ENCODE measurements at regions not wholly inside any gene's neighbourhood (a gene's known extent, or its start where the extent isn't known, plus 50 kb on each side); places are given as distances from the start of the nearest gene placed in this dataset.

GRCh38 chr12:127381681-127382080 is 885.3 kb upstream of the TMEM132C start:
- in situ Hi-C loops (cut with MboI) (loop anchor here (10.0 kb wide), 1 partner anchor 1307 kb away; no protein-coding TSS in a partner anchor), intact Hi-C loops (cut with micrococcal nuclease; ENCODE audit: unreplicated experiment) (loop anchor here (1.0 to 2.0 kb wide), 2 partner anchors 273 to 1312 kb away; no protein-coding TSS in a partner anchor)
- H3K27ac ChIP-seq (ENCODE audit: control insufficient read depth, insufficient read depth): no peak overlapping the region
- no peak overlapping the region for H3K9ac ChIP-seq (ENCODE audit: control insufficient read depth, insufficient read depth, low read length)
- no peak overlapping the region for H3K4me3 ChIP-seq
- TF ChIP-seq MXI1 (IDR thresholded peaks at IDR 0.05; ENCODE audit: low read depth, low read length): no peak
- no peak for TF ChIP-seq RCOR1 (conservative IDR thresholded peaks at IDR 0.05; ENCODE audit: low read depth, low read length)
- TF ChIP-seq ZNF274 (IDR thresholded peaks at IDR 0.05; ENCODE audit: insufficient read depth, insufficient read length): no peak
- ChIA-PET SMC1A (ENCODE audit: uncharacterized antibody, unreplicated experiment) (interaction anchor here (0.6 to 1.9 kb wide), 5 partner anchors 40 to 598 kb away, joined by 3 to 4 read pairs (median 4); no protein-coding TSS in a partner anchor), CTCF (interaction anchor here (0.5 to 3.4 kb wide), 21 partner anchors 9 to 1852 kb away, joined by 3 to 26 read pairs (median 4); no protein-coding TSS in a partner anchor), RAD21 (ENCODE audit: unreplicated experiment) (interaction anchor here (1.1 to 1.5 kb wide), 4 partner anchors 13 to 456 kb away, joined by 3 to 9 read pairs (median 5); no protein-coding TSS in a partner anchor), POLR2A (no interaction called here)
- no peaks in the 10 kb centered on the region for H3K27me3 ChIP-seq (replicated peaks in 1 of 2; ENCODE audit: control insufficient read depth in 2 of 2, insufficient read depth in 2 of 2, low read length in 1 of 2)
- FAIRE-seq (no peak), DNase-seq (ENCODE audit: low read depth, low spot score) (no peak), ATAC-seq (no peak)
- BruUV-seq (replicated peaks): no TSS peak
- H2AFZ ChIP-seq (ENCODE audit: control insufficient read depth, low read depth, low read length): no peak overlapping the region
- H3K9me3 ChIP-seq (replicated peaks; ENCODE audit: control insufficient read depth, insufficient read depth, low read length): no peaks in the 10 kb centered on the region
- 57% methylated on average over 6 of the region's 6 CpGs for whole genome bisulfite sequencing (ENCODE audit: insufficient coverage, insufficient replicate concordance, low lambda C conversion rate, missing lambda C conversion rate)
- no peaks in the 10 kb centered on the region for H4K20me1 ChIP-seq (ENCODE audit: control insufficient read depth, insufficient read depth)
- H3K79me2 ChIP-seq (ENCODE audit: control insufficient read depth, insufficient read depth, low read length): no peaks in the 10 kb centered on the region
- no peak overlapping the region for H3K4me2 ChIP-seq (ENCODE audit: control insufficient read depth, insufficient read depth)
- H3K4me1 ChIP-seq (ENCODE audit: control insufficient read depth, insufficient read depth, low read length): no peaks in the 10 kb centered on the region
- H3K36me3 ChIP-seq (ENCODE audit: control insufficient read depth in 2 of 2, insufficient read depth in 2 of 2, low read length in 1 of 2): no peaks in the 10 kb centered on the region

GRCh38 chr12:127383281-127383680 is 883.7 kb upstream of the TMEM132C start:
- Histone ChIP-seq H3K27me3 (replicated peaks in 1 of 2; ENCODE audit: control insufficient read depth in 2 of 2, insufficient read depth in 2 of 2, low read length in 1 of 2) (no peaks in the 10 kb centered on the region), H3K9me3 (replicated peaks; ENCODE audit: control insufficient read depth, insufficient read depth, low read length) (no peaks in the 10 kb centered on the region), H3K4me1 (ENCODE audit: control insufficient read depth, insufficient read depth, low read length) (no peaks in the 10 kb centered on the region), H3K4me3 (no peak overlapping the region), H3K9ac (ENCODE audit: control insufficient read depth, insufficient read depth, low read length) (no peak overlapping the region), H3K36me3 (ENCODE audit: control insufficient read depth in 2 of 2, insufficient read depth in 2 of 2, low read length in 1 of 2) (no peaks in the 10 kb centered on the region), H2AFZ (ENCODE audit: control insufficient read depth, low read depth, low read length) (no peak overlapping the region), H3K4me2 (ENCODE audit: control insufficient read depth, insufficient read depth) (no peak overlapping the region), H4K20me1 (ENCODE audit: control insufficient read depth, insufficient read depth) (no peaks in the 10 kb centered on the region), H3K79me2 (ENCODE audit: control insufficient read depth, insufficient read depth, low read length) (no peaks in the 10 kb centered on the region), H3K27ac (ENCODE audit: control insufficient read depth, insufficient read depth) (no peak overlapping the region)
- intact Hi-C loops (cut with micrococcal nuclease; ENCODE audit: unreplicated experiment): no loop called here
- no TSS peak for BruUV-seq (replicated peaks)
- ATAC-seq: no peak
- in situ Hi-C loops (cut with MboI): loop anchor here (10.0 kb wide), 1 partner anchor 1308 kb away; no protein-coding TSS in a partner anchor
- FAIRE-seq: no peak
- no peak for DNase-seq (ENCODE audit: low read depth, low spot score)
- ChIA-PET CTCF (interaction anchor here (2.6 to 3.4 kb wide), 2 partner anchors 11 to 275 kb away, joined by 11 to 26 read pairs; no protein-coding TSS in a partner anchor), POLR2A (no interaction called here), RAD21 (ENCODE audit: unreplicated experiment) (no interaction called here), SMC1A (ENCODE audit: uncharacterized antibody, unreplicated experiment) (interaction anchor here (1.0 kb wide), 1 partner anchor 274 kb away, joined by 3 read pairs; no protein-coding TSS in a partner anchor)
- TF ChIP-seq IKZF1 (conservative IDR thresholded peaks at IDR 0.05) (no peak), MTA3 (IDR thresholded peaks at IDR 0.05; ENCODE audit: borderline replicate concordance, low read length) (no peak), PAX5 (IDR thresholded peaks at IDR 0.05; ENCODE audit: borderline replicate concordance, low read depth, low read length) (no peak), MTA2 (IDR thresholded peaks at IDR 0.05; ENCODE audit: low read depth) (no peak), RAD21 (IDR thresholded peaks at IDR 0.05; ENCODE audit: insufficient read depth, low read depth, low read length) (no peak)
- 51% methylated on average over 8 of the region's 8 CpGs for WGBS (ENCODE audit: insufficient coverage, insufficient replicate concordance, low lambda C conversion rate, missing lambda C conversion rate)
